Sigmoid colon (tissue), 6 donors: ENCODE measurements at regions not wholly inside any gene's neighbourhood (a gene's known extent, or its start where the extent isn't known, plus 50 kb on each side); places are given as distances from the start of the nearest gene placed in this dataset.

Source experiments
- DNase-seq: peaks from one replicate; pipeline ENCODE4 v3.0.0-alpha.2; 2019
- H3K27ac ChIP-seq, 4 donors: fragments of 200-600 bp; sonication (generic); one replicate each; pipeline ENCODE4 v1.5.1; 2016 to 2019; ENCODE audit warnings: mild to moderate bottlenecking in 1 of 4
- H3K27me3 ChIP-seq, 3 donors: fragments of 200-600 bp; sonication (generic); one replicate each; pipeline ENCODE4 v1.5.1; 2019; ENCODE audit warnings: mild to moderate bottlenecking in 1 of 3
- H3K36me3 ChIP-seq, 4 donors: fragments of 200-600 bp; sonication (generic); one replicate each; pipeline ENCODE4 v1.5.1; 2016 to 2019
- H3K4me1 ChIP-seq, 4 donors: fragments of 200-600 bp; sonication (generic); one replicate each; pipeline ENCODE4 v1.5.1; 2017 to 2019
- H3K4me3 ChIP-seq, 4 donors: fragments of 200-600 bp; sonication (generic); one replicate each; pipeline ENCODE4 v1.5.1; 2017 to 2019; ENCODE audit warnings: mild to moderate bottlenecking in 2 of 4, moderate library complexity in 1 of 4
- H3K9me3 ChIP-seq, 4 donors: fragments of 200-600 bp in 3 of 4; sonication (generic) in 3 of 4; one replicate each; pipeline versions ENCODE4 v1.5.1 to v1.6.1; 2013 to 2019
- CTCF ChIP-seq, 4 experiments: fragments of 450-650 bp in 3 of 4; fragments of 200-600 bp in 1 of 4; IDR thresholded peaks; one replicate each; pipeline ENCODE4 v1.5.1; 2016 to 2019; ENCODE audit warnings: antibody characterized with exemption in 4 of 4, mild to moderate bottlenecking in 3 of 4, moderate library complexity in 2 of 4
- EP300 ChIP-seq, 4 donors: sonication (generic); formaldehyde crosslinking; IDR thresholded peaks; one replicate each; pipeline ENCODE4 v1.6.1; 2017; ENCODE audit warnings: antibody characterized with exemption in 4 of 4
- POLR2A ChIP-seq, 2 donors: fragments of 450-650 bp; IDR thresholded peaks; one replicate each; pipeline ENCODE4 v1.6.1; 2016; ENCODE audit warnings: antibody characterized with exemption in 2 of 2, mild to moderate bottlenecking in 2 of 2, moderate library complexity in 2 of 2
- POLR2AphosphoS5 ChIP-seq, 4 donors: sonication (generic); formaldehyde crosslinking; IDR thresholded peaks; one replicate each; pipeline ENCODE4 v1.6.1; 2017; ENCODE audit warnings: antibody characterized with exemption in 4 of 4
- WGBS, 2 donors: extraction: QIAGEN DNeasy Blood & Tissue Kit; methylation state at CpG; one replicate each; pipeline ENCODE4 v1.1.7; 2013; 5-methylcytosine and 5-hydroxymethylcytosine counted together
- intact Hi-C: fragments of 100-400 bp; cut with DNase I; formaldehyde crosslinking; loops from one replicate; pipeline ENCODE4 v1.15.1; 2023
- donor health status: healthy with polysubstance abuse.
- donor health status: healthy.

GRCh38 chr9:86562691-86563090, 208.5 kb upstream of the TUT7 start:
- no peak overlapping the region for H3K4me3 ChIP-seq
- H3K36me3 ChIP-seq: no peaks in the 10 kb centered on the region
- H3K27me3 ChIP-seq: no peaks in the 10 kb centered on the region
- intact Hi-C loops: no loop called here
- WGBS, 2 donors: 53 to 66% methylated on average over 5 of the region's 5 CpGs
- H3K4me1 ChIP-seq: peaks cover 0 to 17% (median 15%) of the 10 kb centered on the region in 4 donors
- H3K9me3 ChIP-seq: no peaks in the 10 kb centered on the region
- H3K27ac ChIP-seq: peak overlapping the region in 2 of 4 donors; percentile 51 to 54
- no peak for DNase-seq
- no peak for TF ChIP-seq EP300 (IDR thresholded peaks at IDR 0.05)
- TF ChIP-seq POLR2AphosphoS5 (IDR thresholded peaks at IDR 0.05): no peak
- TF ChIP-seq POLR2A (IDR thresholded peaks at IDR 0.05): no peak
- TF ChIP-seq CTCF (IDR thresholded peaks at IDR 0.05): no peak

DNA sequence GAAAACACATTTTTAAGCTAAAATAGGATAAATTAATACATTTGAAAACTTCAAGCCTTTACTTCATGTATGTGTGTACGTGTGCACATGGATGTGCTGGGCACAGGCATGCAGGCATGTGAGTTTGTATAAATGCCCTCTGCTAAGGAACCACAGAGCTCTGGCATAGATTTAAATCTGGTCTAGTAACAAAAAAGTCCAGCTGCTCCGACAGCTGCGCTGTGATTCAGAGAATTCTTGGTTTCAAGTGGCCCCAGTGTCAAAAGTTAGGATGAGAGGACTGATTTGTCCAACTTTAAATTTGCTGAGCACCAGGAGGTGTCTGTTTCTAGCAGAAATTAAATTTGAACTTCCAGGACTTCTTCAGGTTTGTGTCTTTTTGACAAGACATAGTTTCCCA, 203.7 kb upstream of the TUT7 start:
- DNase-seq: no peak
- 80 to 82% methylated on average over 3 of the region's 3 CpGs for WGBS, 2 donors
- TF ChIP-seq POLR2AphosphoS5 (IDR thresholded peaks at IDR 0.05): no peak
- no peak for TF ChIP-seq POLR2A (IDR thresholded peaks at IDR 0.05)
- TF ChIP-seq EP300 (IDR thresholded peaks at IDR 0.05): no peak
- no peak for TF ChIP-seq CTCF (IDR thresholded peaks at IDR 0.05)
- H3K4me3 ChIP-seq: no peak overlapping the region
- H3K36me3 ChIP-seq: no peaks in the 10 kb centered on the region
- H3K27me3 ChIP-seq: no peaks in the 10 kb centered on the region
- H3K9me3 ChIP-seq: no peaks in the 10 kb centered on the region
- H3K27ac ChIP-seq: peak overlapping the region in 1 of 4 donors; percentile 1
- H3K4me1 ChIP-seq: peaks cover 0 to 17% (median 14%) of the 10 kb centered on the region in 4 donors
- intact Hi-C loops: no loop called here

DNA sequence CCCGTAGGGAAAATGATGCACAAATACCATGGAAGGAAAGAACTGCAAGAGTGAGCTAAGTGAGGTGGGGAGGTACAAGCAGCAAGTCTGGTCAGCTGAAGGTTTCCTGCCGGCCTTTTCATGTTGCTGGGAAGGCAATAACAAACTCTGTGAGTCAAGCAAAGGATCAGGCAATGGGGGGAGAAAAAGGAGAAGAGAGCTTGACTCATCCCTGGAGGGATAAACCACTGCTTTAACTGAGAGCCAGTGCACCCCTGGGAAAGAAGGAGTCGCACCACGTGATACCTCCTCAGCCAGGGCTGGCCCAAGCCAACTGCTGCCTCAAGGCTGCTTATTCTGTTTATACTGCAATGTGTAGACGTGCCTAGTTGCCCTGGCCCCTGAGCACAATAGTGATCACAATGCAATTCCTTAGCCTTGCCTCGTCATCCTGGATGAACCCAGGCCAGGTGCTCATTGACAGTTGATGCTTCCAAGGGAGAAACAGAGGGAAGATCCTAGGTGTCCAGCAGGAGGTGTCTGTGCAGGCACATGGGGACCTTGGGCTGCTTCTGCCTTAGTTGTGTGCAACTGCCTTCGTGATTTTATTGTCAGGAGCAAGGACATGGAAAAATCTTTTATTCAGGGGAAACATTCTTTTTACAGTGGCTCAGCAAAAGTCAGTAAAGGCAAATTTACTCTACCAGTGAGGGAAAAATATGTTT, 203.0 kb upstream of the TUT7 start:
- Histone ChIP-seq H3K27ac (peak overlapping the region in 2 of 4 donors; percentile 1 to 12), H3K27me3 (no peaks in the 10 kb centered on the region), H3K4me3 (no peak overlapping the region), H3K9me3 (no peaks in the 10 kb centered on the region), H3K36me3 (no peaks in the 10 kb centered on the region), H3K4me1 (peaks cover 0 to 14% (median 10%) of the 10 kb centered on the region in 4 donors)
- TF ChIP-seq POLR2A (IDR thresholded peaks at IDR 0.05): no peak
- TF ChIP-seq POLR2AphosphoS5 (IDR thresholded peaks at IDR 0.05): no peak
- TF ChIP-seq EP300 (IDR thresholded peaks at IDR 0.05): no peak
- TF ChIP-seq CTCF (IDR thresholded peaks at IDR 0.05): no peak
- intact Hi-C loops: no loop called here
- peak; percentile 81 for DNase-seq
- WGBS, 2 donors: 54 to 69% methylated on average over 7 of the region's 7 CpGs

DNA sequence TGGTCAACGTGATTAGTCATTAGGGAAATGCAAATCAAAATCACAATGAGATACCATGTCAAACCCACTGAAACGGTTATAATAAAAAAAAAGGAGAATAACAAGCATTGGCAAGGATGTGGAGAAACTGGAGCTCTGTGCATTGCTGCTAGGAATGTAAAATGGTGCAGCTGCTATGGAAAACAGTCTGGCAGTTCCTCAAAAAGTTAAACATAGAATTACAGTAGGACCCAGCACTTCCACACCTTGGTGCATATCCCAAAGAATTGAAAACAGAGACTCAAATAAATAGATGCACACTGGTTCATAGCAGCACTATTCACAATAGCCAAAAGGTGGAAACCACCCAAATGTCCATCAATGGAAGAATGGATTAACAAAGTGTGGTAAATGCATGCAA, 201.5 kb upstream of the TUT7 start:
- no peak overlapping the region for H3K4me3 ChIP-seq
- 39 to 71% methylated on average over 2 of the region's 2 CpGs for WGBS, 2 donors
- H3K27me3 ChIP-seq: no peaks in the 10 kb centered on the region
- H3K4me1 ChIP-seq: peaks cover 0 to 14% (median 10%) of the 10 kb centered on the region in 4 donors
- intact Hi-C loops: no loop called here
- no peak overlapping the region for H3K27ac ChIP-seq
- no peaks in the 10 kb centered on the region for H3K9me3 ChIP-seq
- TF ChIP-seq POLR2AphosphoS5 (IDR thresholded peaks at IDR 0.05) (no peak), CTCF (IDR thresholded peaks at IDR 0.05) (no peak), EP300 (IDR thresholded peaks at IDR 0.05) (no peak), POLR2A (IDR thresholded peaks at IDR 0.05) (no peak)
- DNase-seq: no peak
- H3K36me3 ChIP-seq: no peaks in the 10 kb centered on the region

GRCh38 chr9:86550401-86550800, 196.2 kb upstream of the TUT7 start:
- Histone ChIP-seq H3K27ac (no peak overlapping the region), H3K27me3 (no peaks in the 10 kb centered on the region), H3K4me3 (no peak overlapping the region), H3K36me3 (no peaks in the 10 kb centered on the region), H3K4me1 (no peaks in the 10 kb centered on the region), H3K9me3 (no peaks in the 10 kb centered on the region)
- no peak for DNase-seq
- intact Hi-C loops: no loop called here
- 74 to 87% methylated on average over 2 of the region's 2 CpGs for WGBS, 2 donors
- TF ChIP-seq EP300 (IDR thresholded peaks at IDR 0.05) (no peak), POLR2A (IDR thresholded peaks at IDR 0.05) (no peak), CTCF (IDR thresholded peaks at IDR 0.05) (no peak), POLR2AphosphoS5 (IDR thresholded peaks at IDR 0.05) (no peak)
